IgD-negative memory B cell (primary cell): ENCODE measurements at regions not wholly inside any gene's neighbourhood (a gene's known extent, or its start where the extent isn't known, plus 50 kb on each side); places are given as distances from the start of the nearest gene placed in this dataset.

Source experiments
- H3K27ac Mint-ChIP-seq, 3 donors: one replicate each; pipeline ENCODE4 v1.8.0; 2020 to 2022; ENCODE audit warnings: mild to moderate bottlenecking in 3 of 3, mixed read lengths in 3 of 3, moderate library complexity in 1 of 3
- H3K27me3 Mint-ChIP-seq: one replicate; pipeline ENCODE4 v1.8.0; 2021; ENCODE audit warnings: mixed read lengths
- H3K36me3 Mint-ChIP-seq: one replicate; pipeline ENCODE4 v1.8.0; 2020; ENCODE audit warnings: mild to moderate bottlenecking, mixed read lengths
- H3K4me1 Mint-ChIP-seq, 3 donors: one replicate each; pipeline ENCODE4 v1.8.0; 2020 to 2022; ENCODE audit warnings: mixed read lengths in 3 of 3, mild to moderate bottlenecking in 1 of 3
- H3K4me3 Mint-ChIP-seq, 4 donors: one replicate each; pipeline ENCODE4 v1.8.0; 2020 to 2022; ENCODE audit warnings: mild to moderate bottlenecking in 4 of 4, mixed read lengths in 4 of 4, moderate library complexity in 3 of 4
- H3K9me3 Mint-ChIP-seq, 3 donors: one replicate each; pipeline ENCODE4 v1.8.0; 2020 to 2021; ENCODE audit warnings: mixed read lengths in 3 of 3, mild to moderate bottlenecking in 1 of 3

DNA sequence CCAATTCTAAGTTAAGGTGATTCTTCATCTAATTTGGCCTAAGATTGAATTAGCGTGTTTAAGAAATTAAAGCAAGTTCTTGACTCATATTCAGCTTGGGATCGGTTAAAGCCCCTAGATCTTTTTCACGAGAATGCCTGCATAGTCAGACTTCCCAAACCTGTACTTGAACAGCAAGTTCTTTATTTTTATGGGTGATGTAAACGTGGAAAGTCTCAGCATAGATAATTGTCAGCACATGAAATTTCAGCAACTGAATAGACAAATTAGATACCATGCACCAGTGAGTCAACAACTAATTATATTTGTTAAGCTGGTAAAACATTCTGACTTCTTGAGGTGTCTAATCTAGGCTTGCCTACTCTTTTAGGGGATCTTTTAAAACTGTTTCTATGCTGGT lies 183.1 kb upstream of the TNFAIP3 start:
- peaks cover 0 to 5% (median 0%) of the 10 kb centered on the region in 3 donors for H3K4me1 Mint-ChIP-seq
- H3K27me3 Mint-ChIP-seq: no peaks in the 10 kb centered on the region
- H3K27ac Mint-ChIP-seq: no peak overlapping the region
- peaks cover 0 to 2% (median 0%) of the 10 kb centered on the region in 3 donors for H3K9me3 Mint-ChIP-seq
- no peaks in the 10 kb centered on the region for H3K36me3 Mint-ChIP-seq
- H3K4me3 Mint-ChIP-seq: no peak overlapping the region

DNA sequence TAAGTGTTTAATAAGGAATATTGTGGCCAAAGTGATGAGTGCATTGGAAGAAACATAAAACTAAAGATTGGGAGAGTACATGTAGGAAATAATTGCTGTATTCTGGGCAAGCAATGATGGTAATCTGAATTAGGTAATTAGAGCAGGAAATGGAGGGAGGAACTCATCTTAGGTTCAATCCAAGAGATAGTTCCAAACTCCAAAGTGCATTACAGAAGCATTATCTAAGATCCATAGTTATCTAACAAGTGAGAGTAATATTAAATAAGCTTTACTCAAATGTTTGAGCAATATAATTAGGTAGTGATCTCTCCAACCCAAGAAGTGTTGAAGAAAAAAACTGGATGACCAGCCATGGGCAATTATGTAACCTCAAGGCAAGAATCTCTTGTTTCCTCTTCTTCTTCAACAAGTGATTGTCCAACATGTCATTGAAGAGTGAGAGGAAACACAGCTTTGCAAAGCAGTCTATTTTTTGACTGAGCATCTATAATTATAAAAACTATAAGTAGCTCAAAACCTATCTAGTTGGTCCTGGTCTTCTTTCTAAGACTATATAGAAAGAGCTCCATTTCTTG lies 181.2 kb upstream of the TNFAIP3 start:
- Mint-ChIP-seq H3K4me3 (no peak overlapping the region), H3K4me1 (peaks cover 0 to 2% (median 0%) of the 10 kb centered on the region in 3 donors), H3K9me3 (peaks cover 0 to 2% (median 0%) of the 10 kb centered on the region in 3 donors), H3K27me3 (peaks cover 4% of the 10 kb centered on the region), H3K27ac (peak overlapping the region in 1 of 3 donors; percentile 17), H3K36me3 (no peaks in the 10 kb centered on the region)

DNA sequence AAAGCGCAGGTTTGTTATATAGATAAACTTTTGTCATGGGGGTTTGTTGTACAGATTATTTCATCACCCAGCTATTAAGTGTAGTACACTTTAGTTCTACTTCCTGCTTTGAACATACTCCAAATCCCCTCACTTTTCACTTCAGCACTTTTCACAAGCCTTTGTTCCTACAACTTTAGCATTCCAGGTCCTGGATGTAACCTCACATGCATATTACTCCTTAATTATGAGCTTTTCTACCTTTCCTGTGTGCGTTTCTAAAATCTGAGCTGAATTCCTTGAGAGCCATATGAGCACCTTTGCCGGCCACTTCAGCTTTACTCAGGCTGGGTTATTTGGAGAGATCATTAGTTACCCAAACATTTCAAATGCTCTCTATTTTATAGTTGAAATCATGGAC lies 179.2 kb upstream of the TNFAIP3 start:
- Mint-ChIP-seq H3K36me3 (no peaks in the 10 kb centered on the region), H3K9me3 (peaks cover 0 to 2% (median 0%) of the 10 kb centered on the region in 3 donors), H3K27ac (no peak overlapping the region), H3K4me1 (no peaks in the 10 kb centered on the region), H3K27me3 (peaks cover 4% of the 10 kb centered on the region), H3K4me3 (no peak overlapping the region)

DNA sequence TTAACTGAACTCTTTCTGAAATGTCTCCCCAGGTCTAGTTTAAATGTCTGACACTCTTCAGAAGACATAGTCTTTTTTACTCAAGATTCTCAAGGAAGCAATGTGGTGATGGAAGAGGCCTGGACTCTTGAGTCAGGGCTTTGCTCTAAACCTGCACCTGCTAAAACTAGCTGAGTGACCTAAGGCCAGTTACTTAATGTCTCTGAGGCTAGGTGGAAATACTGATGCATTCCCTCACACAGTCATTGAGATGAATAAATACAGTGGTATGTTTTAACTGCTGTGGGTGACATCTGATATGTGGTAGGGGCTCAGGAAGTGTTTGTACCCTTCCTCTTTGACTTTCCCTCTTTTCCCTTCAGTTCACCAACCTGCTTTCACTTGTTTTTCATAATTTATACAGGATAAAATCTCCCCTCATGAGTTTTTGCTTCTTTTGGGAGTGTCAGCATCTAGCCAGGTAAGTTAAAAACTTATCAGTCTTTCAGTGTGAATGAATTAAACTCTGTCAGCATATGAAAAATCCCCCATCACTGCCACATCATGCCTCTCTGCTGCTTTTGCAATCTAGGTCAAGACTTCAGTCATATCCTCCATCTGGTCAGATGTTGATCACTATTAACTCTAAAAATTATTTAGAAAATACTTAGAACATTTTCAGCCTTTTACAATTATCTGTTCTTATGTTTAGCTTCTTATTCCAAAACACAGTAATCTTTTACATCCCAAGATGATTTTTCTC lies 178.7 kb upstream of the TNFAIP3 start:
- no peaks in the 10 kb centered on the region for H3K9me3 Mint-ChIP-seq
- no peak overlapping the region for H3K4me3 Mint-ChIP-seq

DNA sequence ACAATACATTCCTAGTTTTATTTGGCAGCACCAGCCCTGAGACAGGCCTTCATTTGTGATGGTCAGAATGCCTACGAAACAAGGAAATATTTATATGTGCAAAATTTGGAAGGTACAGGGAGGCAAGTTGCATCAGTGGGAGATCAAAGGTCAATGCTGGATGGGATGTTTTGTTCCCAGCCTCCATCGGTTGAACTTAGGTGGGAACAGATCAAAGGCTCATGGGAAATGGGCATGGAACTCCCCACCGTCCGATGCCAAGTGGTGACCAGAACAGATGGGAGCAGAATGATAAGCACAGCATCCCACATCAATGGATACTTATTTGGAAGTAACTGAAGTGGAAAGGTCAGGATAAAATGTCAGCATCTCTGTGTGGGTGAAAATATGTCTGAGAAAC lies 177.7 kb upstream of the TNFAIP3 start:
- H3K9me3 Mint-ChIP-seq: no peaks in the 10 kb centered on the region
- H3K27ac Mint-ChIP-seq: no peak overlapping the region
- no peaks in the 10 kb centered on the region for H3K36me3 Mint-ChIP-seq
- peaks cover 4% of the 10 kb centered on the region for H3K27me3 Mint-ChIP-seq
- H3K4me1 Mint-ChIP-seq: no peaks in the 10 kb centered on the region
- no peak overlapping the region for H3K4me3 Mint-ChIP-seq

More for the DNA sequence above, 178.7 kb upstream of the TNFAIP3 start:
- Mint-ChIP-seq H3K27me3 (peaks cover 4% of the 10 kb centered on the region), H3K27ac (no peak overlapping the region), H3K36me3 (no peaks in the 10 kb centered on the region), H3K4me1 (no peaks in the 10 kb centered on the region)

DNA sequence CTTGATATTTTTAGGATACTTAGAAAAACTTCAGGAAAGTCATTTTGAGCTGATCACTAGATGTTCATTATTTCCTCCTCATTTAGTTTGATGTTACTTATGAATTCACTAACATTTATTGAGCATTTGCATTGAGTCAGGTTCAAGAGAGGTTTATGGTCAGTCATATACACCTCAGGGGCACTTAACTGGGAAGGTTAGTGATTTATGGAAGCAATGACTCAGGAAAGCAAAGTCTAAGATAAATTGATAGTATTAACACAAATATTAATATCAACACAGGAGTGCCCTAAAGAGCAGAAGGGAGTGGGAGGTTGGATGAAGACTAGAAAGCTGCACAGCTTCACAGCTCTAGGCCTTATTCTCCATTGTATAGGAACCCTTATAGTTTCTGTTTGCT lies 177.0 kb upstream of the TNFAIP3 start:
- peaks cover 4% of the 10 kb centered on the region for H3K27me3 Mint-ChIP-seq
- no peaks in the 10 kb centered on the region for H3K9me3 Mint-ChIP-seq
- H3K27ac Mint-ChIP-seq: no peak overlapping the region
- no peaks in the 10 kb centered on the region for H3K36me3 Mint-ChIP-seq
- no peak overlapping the region for H3K4me3 Mint-ChIP-seq
- no peaks in the 10 kb centered on the region for H3K4me1 Mint-ChIP-seq

DNA sequence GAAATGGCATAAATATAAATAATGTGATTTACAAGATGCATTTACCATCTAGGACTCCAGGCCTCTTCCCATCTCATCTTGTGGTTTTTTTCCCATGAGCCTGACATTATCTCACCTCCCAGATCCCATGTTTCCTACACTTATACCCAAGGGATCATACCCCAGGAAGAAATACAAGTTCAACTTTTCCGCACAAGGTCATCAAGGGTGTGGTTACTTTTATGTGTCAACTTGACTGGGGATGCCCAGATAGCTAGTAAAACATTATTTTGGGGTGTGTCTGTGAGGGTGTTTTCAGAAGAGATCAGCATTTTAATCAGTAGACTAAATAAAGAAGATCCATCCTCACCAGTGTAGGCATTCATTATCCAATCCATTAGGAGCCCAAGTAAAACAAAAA lies 176.3 kb upstream of the TNFAIP3 start:
- no peaks in the 10 kb centered on the region for H3K36me3 Mint-ChIP-seq

DNA sequence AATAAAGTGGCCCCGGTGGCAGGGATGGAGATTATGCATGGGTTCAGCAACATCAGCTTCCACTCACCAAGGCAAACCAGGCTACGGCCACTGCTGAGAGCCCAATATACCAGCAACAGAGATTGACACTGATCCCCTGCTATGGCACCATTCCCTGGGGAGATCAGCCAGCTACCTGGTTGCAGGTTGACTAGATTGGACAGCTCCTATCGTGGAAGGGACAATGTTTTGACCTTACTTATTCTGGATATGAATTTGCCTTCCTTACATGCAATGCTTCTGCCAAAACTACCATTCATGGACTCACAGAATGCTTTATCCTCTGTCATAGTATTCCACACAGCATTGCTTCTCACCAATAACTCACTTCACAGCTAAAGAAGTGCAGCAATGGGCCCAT lies 174.8 kb upstream of the TNFAIP3 start:
- no peak overlapping the region for H3K27ac Mint-ChIP-seq
- no peak overlapping the region for H3K4me3 Mint-ChIP-seq
- H3K27me3 Mint-ChIP-seq: peaks cover 9% of the 10 kb centered on the region
- no peaks in the 10 kb centered on the region for H3K4me1 Mint-ChIP-seq
- no peaks in the 10 kb centered on the region for H3K9me3 Mint-ChIP-seq
- no peaks in the 10 kb centered on the region for H3K36me3 Mint-ChIP-seq

More for the DNA sequence above, 176.3 kb upstream of the TNFAIP3 start:
- Mint-ChIP-seq H3K27ac (no peak overlapping the region), H3K4me3 (no peak overlapping the region), H3K9me3 (no peaks in the 10 kb centered on the region), H3K27me3 (peaks cover 7% of the 10 kb centered on the region), H3K4me1 (no peaks in the 10 kb centered on the region)

DNA sequence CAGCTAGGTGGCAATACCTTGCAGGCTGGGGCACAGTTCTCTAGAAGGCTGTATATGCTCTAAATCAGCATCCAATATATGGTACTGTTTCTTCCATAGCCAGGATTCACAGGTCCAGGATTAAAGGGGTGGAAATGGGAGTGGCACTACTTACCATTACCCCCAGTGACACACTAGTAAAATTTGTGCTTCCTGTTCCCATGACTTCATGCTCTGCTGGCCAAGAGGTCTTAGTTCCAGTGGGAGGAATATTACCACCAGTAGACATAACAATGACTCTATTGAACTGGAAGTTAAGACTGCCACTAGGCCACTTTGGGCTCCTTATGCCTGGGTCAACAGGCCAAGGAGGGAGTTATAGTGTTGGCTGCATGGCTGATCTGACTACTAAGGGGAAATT lies 174.3 kb upstream of the TNFAIP3 start:
- Mint-ChIP-seq H3K27ac (no peak overlapping the region), H3K4me1 (no peaks in the 10 kb centered on the region), H3K9me3 (no peaks in the 10 kb centered on the region), H3K4me3 (no peak overlapping the region), H3K27me3 (peaks cover 9% of the 10 kb centered on the region), H3K36me3 (no peaks in the 10 kb centered on the region)

DNA sequence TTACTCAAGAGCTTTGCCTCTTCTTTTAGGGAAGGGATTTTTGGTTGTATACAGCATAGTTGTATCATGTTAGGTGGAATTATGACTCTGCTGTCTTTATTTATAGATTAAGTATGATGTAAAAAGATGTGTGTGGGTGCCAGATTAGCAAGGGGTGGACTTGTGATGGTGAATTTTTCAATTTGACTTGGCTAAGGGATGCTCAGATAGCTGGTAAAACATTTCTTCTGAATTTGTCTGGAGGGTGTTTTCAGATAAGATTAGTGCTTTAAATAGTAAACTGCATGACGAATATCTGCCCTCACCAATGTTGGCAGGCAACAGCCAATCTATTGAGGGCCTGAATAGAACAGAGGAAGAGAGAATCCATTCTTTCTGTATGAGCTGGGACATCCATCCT lies 173.3 kb upstream of the TNFAIP3 start:
- Mint-ChIP-seq H3K4me3 (no peak overlapping the region), H3K4me1 (peaks cover 0 to 4% (median 4%) of the 10 kb centered on the region in 3 donors), H3K9me3 (no peaks in the 10 kb centered on the region), H3K27me3 (peaks cover 9% of the 10 kb centered on the region), H3K36me3 (no peaks in the 10 kb centered on the region), H3K27ac (no peak overlapping the region)

DNA sequence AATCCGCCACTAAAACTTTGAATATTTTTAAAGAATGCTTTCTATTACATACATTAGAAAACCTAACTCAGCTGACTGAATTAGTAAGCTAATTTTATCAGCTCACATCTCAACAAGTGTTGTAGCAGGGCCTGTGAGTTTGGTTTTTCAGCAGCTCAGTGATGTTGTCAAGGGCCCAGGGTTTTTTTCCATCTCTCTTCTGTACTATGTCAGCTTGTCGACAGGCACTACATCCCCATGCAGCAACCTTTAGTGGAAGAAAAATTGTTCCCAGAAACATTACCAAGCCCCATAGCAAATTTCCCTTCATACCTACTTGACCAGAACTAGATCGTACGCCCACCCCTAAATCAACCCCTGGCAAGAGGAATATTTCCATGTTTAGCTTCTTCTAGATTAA lies 170.3 kb upstream of the TNFAIP3 start:
- Mint-ChIP-seq H3K36me3 (no peaks in the 10 kb centered on the region), H3K27ac (no peak overlapping the region), H3K4me1 (peaks cover 0 to 12% (median 12%) of the 10 kb centered on the region in 3 donors)

DNA sequence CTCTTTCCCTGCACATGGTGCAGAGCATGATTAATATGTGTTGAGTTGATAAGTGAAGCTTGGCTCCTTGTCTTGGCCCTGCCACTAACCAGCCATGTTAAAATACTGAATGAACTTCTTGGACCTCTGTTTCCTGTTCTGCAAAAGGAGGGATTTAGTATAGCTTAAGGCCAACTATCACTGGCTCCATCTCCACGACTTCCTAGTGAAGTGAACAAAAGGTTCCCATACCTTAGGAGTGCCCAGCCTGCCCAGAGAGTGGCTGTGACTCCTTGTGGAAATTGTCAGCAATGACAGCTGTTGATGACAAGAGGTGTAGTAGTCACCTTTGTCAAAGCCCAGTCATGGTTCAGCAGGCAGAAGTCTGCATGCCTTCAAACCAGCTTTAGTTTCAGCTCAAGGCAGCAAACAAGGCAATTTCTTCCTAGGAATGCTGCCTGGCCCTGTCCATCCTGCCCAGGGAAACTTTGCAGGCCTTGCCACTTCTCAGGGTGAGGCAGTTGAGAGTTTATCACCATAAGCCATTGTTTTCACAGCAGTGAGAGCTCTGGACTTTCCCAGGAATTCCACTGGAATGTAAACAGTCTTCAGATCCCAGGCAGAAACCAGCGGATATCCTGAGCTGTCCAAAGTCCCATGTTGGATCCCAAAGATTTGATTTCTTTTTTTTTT lies 169.7 kb upstream of the TNFAIP3 start:
- Mint-ChIP-seq H3K27me3 (peaks cover 5% of the 10 kb centered on the region), H3K4me1 (peaks cover 0 to 12% (median 12%) of the 10 kb centered on the region in 3 donors), H3K9me3 (no peaks in the 10 kb centered on the region), H3K27ac (no peak overlapping the region), H3K4me3 (no peak overlapping the region), H3K36me3 (no peaks in the 10 kb centered on the region)

More for the DNA sequence above, 170.3 kb upstream of the TNFAIP3 start:
- no peak overlapping the region for H3K4me3 Mint-ChIP-seq
- no peaks in the 10 kb centered on the region for H3K9me3 Mint-ChIP-seq
- peaks cover 5% of the 10 kb centered on the region for H3K27me3 Mint-ChIP-seq

DNA sequence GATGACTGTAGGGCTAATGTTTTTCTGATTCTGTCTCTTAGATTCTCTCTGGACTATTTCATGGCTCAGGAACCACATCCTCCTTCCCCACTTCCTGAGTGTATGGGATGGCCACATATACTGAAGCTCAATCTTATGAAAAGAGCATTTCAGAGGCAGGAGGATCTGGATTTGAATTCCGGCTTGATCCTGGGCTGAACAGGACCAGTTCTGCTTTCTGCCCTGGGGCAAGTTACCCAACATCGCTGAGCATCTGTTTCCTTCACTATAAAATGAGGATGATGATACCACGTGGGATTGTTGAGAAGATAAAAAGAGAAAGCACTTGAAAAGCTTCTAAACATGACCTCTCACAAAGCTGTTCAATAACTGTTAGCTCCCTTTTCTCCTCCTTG lies 168.4 kb upstream of the TNFAIP3 start:
- Mint-ChIP-seq H3K4me3 (no peak overlapping the region), H3K4me1 (peaks cover 0 to 12% (median 12%) of the 10 kb centered on the region in 3 donors), H3K9me3 (no peaks in the 10 kb centered on the region)

DNA sequence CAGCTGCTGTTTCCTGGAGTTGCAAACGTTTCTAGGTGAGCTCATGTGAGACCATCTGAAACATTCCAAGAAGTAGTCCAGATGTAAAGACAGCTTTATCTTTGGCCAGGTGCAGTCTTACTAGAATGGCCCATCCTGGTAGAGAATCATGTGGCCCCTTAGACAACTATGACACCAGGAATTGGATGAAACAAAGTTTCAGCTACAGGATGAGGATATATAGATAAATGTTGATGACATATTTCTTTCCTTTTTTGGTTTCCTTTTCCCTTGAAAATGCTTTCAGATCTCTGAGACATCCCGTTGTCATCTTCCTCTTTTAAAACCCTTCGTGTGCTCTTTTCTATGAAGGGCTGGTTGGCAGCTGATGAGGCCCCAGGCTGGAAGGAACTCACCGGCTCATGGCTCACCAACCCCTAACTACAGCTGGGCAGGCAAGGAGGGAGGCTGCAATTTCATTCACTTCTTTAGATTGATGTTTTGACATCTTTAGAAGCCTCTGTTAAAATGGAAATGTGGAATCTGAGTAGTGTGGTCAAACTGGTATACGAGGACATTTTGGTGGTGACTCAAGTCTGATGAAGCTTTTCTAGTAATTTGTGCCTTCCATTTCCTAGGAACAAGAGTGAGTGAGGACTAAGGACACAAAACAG lies 167.9 kb upstream of the TNFAIP3 start:
- peaks cover 5% of the 10 kb centered on the region for H3K27me3 Mint-ChIP-seq
- H3K27ac Mint-ChIP-seq: no peak overlapping the region
- peak overlapping the region in 1 of 4 donors; percentile 18 for H3K4me3 Mint-ChIP-seq
- no peaks in the 10 kb centered on the region for H3K9me3 Mint-ChIP-seq
- H3K36me3 Mint-ChIP-seq: peaks cover 3% of the 10 kb centered on the region
- peaks cover 0 to 12% (median 12%) of the 10 kb centered on the region in 3 donors for H3K4me1 Mint-ChIP-seq

More for the DNA sequence above, 168.4 kb upstream of the TNFAIP3 start:
- H3K27me3 Mint-ChIP-seq: peaks cover 5% of the 10 kb centered on the region
- H3K36me3 Mint-ChIP-seq: peaks cover 3% of the 10 kb centered on the region
- H3K27ac Mint-ChIP-seq: no peak overlapping the region

DNA sequence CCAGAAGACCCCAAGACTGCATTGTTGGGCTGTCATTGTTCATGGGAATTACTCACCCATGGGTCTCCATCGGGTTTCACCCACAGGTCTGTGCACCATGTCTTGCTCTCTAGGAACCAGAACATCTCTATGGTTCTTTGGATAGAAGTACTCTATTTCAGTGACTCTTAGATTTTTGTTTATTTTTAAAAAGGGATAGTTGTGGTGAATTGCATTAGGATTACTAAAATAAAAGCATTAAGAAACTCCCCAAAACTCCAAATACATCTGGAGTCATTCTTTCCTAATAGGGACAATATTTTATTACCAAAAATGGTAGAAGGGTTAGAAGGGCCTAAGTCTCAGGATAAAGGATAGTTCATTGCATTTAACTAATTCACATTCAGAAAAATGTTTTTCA lies 166.9 kb upstream of the TNFAIP3 start:
- Mint-ChIP-seq H3K36me3 (peaks cover 3% of the 10 kb centered on the region), H3K4me1 (peaks cover 0 to 12% (median 12%) of the 10 kb centered on the region in 3 donors), H3K27me3 (peaks cover 5% of the 10 kb centered on the region), H3K27ac (no peak overlapping the region), H3K4me3 (no peak overlapping the region), H3K9me3 (no peaks in the 10 kb centered on the region)
